Urinary bladder (tissue), 3 donors: ENCODE measurements at regions not wholly inside any gene's neighbourhood (a gene's known extent, or its start where the extent isn't known, plus 50 kb on each side); places are given as distances from the start of the nearest gene placed in this dataset.

Experiments
- DNase-seq: peaks from one replicate; pipeline ENCODE4 v3.0.0-alpha.2; 2015; ENCODE audit errors: extremely low spot score
- H3K27ac ChIP-seq: one replicate; pipeline ENCODE4 v1.5.1; 2013; ENCODE audit warnings: low read depth, mild to moderate bottlenecking, moderate library complexity
- H3K36me3 ChIP-seq: one replicate; pipeline ENCODE4 v1.6.1; 2013; ENCODE audit warnings: mild to moderate bottlenecking, moderate library complexity; ENCODE audit not compliant: insufficient read depth
- H3K4me1 ChIP-seq: one replicate; pipeline ENCODE4 v1.6.1; 2013; ENCODE audit warnings: mild to moderate bottlenecking, moderate library complexity; ENCODE audit not compliant: insufficient read depth
- H3K4me3 ChIP-seq: one replicate; pipeline ENCODE4 v1.5.1; 2013; ENCODE audit warnings: low read depth, low read length
- WGBS: extraction: QIAGEN DNeasy Blood & Tissue Kit; methylation state at CpG from one replicate; pipeline ENCODE4 v1.1.7; 2013; 5-methylcytosine and 5-hydroxymethylcytosine counted together
- donor health status: healthy with polysubstance abuse.
- donor health status: healthy.

GRCh38 chr1:214900590-214900989, 181.9 kb upstream of the KCNK2 start:
- 83% methylated on average over 4 of the region's 4 CpGs for WGBS
- no peak overlapping the region for H3K4me3 ChIP-seq
- H3K4me1 ChIP-seq = no peaks in the 10 kb centered on the region
- H3K36me3 ChIP-seq = no peaks in the 10 kb centered on the region
- no peak for DNase-seq
- H3K27ac ChIP-seq = no peak overlapping the region

GRCh38 chr1:214901718-214902117, 180.8 kb upstream of the KCNK2 start:
- Histone ChIP-seq H3K36me3 (no peaks in the 10 kb centered on the region), H3K27ac (no peak overlapping the region), H3K4me3 (no peak overlapping the region), H3K4me1 (no peaks in the 10 kb centered on the region)
- no peak for DNase-seq
- WGBS = 72% methylated on average over 2 of the region's 2 CpGs

DNA sequence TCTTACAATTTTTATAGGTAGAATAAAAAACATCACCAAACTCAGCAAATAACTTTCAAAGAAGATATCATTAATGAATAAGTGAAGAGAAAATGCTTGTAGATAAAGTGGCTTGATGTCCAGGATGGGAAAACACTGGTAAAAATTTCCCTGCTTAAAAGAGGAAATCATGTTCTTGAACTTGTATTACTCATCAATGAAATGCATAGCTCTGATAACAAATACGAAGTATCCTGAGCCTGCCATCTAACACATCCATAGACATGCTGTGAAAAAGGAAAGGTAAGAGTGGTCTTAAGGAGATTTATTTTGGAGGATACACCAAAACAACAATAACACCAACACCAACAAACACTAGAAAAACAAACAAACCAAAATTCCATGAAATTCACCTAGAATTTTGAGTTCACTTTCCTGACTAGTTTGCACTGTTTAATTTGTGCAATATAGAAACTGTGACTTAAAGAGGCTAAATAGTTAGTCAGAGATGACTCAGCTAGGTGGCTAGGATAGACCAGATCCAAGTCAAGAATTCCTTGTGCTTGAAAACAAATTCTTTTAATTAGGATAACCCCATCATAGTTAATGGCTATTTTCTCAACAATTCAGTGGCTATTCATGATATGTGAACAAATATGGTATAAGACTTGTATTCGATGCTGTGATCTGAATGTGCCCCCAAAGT, 179.8 kb upstream of the KCNK2 start:
- Histone ChIP-seq H3K4me1 (no peaks in the 10 kb centered on the region), H3K4me3 (no peak overlapping the region), H3K36me3 (no peaks in the 10 kb centered on the region), H3K27ac (no peak overlapping the region)
- DNase-seq = no peak
- 86% methylated on average over 2 of the region's 2 CpGs for WGBS

- no peak overlapping the region for H3K4me3 ChIP-seq
- WGBS = 81% methylated on average over 8 of the region's 8 CpGs
- H3K36me3 ChIP-seq = no peaks in the 10 kb centered on the region
- DNase-seq = no peak
- H3K27ac ChIP-seq = no peak overlapping the region
- no peaks in the 10 kb centered on the region for H3K4me1 ChIP-seq
These were observed 170.4 kb upstream of the KCNK2 start for GRCh38 chr1:214912127-214912526.

DNA sequence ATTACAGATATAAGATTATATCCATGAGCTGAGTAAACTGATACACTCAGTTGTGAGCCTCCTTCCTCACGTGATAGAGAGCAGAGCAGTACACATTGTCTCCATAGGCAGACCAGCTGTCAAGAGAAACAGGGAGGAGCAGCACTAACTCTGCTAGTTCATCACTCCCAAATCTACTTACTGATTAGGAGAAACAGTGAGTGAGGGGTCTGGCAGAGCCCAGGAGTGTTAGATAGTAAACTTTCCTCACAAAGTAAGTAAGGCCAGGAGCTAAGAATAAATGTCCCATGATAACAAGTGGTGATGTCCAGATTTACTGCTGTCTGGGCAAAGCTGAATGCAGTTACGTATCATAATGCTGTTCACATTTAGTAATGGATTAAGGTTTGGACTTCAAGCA, 168.6 kb upstream of the KCNK2 start:
- H3K36me3 ChIP-seq = no peaks in the 10 kb centered on the region
- no peak overlapping the region for H3K27ac ChIP-seq
- WGBS = 45% methylated on average over 2 of the region's 2 CpGs
- no peak for DNase-seq
- H3K4me3 ChIP-seq = no peak overlapping the region
- peaks cover 1% of the 10 kb centered on the region for H3K4me1 ChIP-seq

DNA sequence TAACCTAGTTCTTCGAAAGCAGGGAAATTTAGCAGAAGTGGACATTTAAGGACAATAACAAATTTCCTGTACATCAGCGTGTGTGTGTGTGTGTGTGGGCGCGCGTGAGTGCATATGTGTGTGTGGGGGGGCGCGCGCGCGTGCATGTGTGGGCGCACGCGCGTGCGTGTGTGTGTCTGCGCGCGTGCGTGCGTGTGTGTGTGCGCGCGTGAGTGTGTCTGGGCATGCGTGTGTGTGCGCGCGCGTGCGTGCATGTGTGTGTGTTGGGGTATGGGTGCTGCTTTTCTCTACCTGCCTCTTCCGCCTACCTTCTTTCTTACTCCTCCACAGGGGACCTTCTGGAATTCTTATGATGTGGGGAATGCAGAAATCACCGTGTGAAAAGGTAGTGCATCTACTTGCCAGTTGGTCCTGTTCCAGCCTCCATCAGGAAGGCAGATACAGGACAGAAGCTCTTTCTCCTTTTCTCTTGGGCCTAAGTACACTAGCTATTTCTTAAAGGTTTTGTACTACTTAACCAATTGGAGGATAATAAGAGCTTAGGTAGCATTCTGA, 165.4 kb upstream of the KCNK2 start:
- no peaks in the 10 kb centered on the region for H3K36me3 ChIP-seq
- DNase-seq = no peak
- no peak overlapping the region for H3K27ac ChIP-seq
- no peak overlapping the region for H3K4me3 ChIP-seq
- 86% methylated on average over 31 of the region's 31 CpGs for WGBS
- H3K4me1 ChIP-seq = peaks cover 1% of the 10 kb centered on the region

DNA sequence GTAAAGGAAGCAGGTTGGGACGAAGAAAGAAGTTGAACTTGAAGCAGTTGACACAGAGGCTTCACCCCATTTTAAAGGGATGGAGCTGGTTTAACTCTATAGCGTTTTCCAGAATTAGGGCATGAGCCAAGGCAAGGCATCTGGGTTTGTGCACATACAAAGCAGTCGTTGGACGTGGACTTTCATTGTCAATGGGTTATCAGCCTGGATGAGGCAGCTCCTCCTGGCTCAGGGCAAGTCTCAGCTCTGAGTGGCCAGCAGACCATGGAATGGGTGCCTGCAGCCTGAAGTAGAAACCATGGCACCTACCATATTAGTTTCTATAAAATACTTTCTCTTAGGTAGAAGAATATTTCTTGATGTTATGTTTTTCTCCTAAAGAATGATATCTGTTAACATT, 163.8 kb upstream of the KCNK2 start:
- DNase-seq = no peak
- Histone ChIP-seq H3K27ac (no peak overlapping the region), H3K4me3 (no peak overlapping the region), H3K36me3 (no peaks in the 10 kb centered on the region), H3K4me1 (peaks cover 1% of the 10 kb centered on the region)
- 73% methylated on average over 4 of the region's 4 CpGs for WGBS

- WGBS = 74% methylated on average over 2 of the region's 2 CpGs
- peaks cover 1% of the 10 kb centered on the region for H3K4me1 ChIP-seq
These were observed 162.2 kb upstream of the KCNK2 start for GRCh38 chr1:214920337-214920736.

GRCh38 chr1:214923278-214923915, 159.1 kb upstream of the KCNK2 start:
- H3K4me3 ChIP-seq = no peak overlapping the region
- no peaks in the 10 kb centered on the region for H3K36me3 ChIP-seq
- H3K27ac ChIP-seq = no peak overlapping the region
- no peaks in the 10 kb centered on the region for H3K4me1 ChIP-seq
- DNase-seq = no peak

More at GRCh38 chr1:214920337-214920736, 162.2 kb upstream of the KCNK2 start:
- no peak overlapping the region for H3K27ac ChIP-seq
- H3K36me3 ChIP-seq = no peaks in the 10 kb centered on the region
- DNase-seq = no peak
- H3K4me3 ChIP-seq = no peak overlapping the region

GRCh38 chr1:214927796-214928195, 154.7 kb upstream of the KCNK2 start:
- no peak overlapping the region for H3K4me3 ChIP-seq
- 41% methylated on average over 1 of the region's 1 CpG for WGBS
- no peak overlapping the region for H3K27ac ChIP-seq
- H3K4me1 ChIP-seq = no peaks in the 10 kb centered on the region
- H3K36me3 ChIP-seq = no peaks in the 10 kb centered on the region
- DNase-seq = no peak

GRCh38 chr1:214928574-214928973, 154.0 kb upstream of the KCNK2 start:
- 70% methylated on average over 2 of the region's 2 CpGs for WGBS
- H3K36me3 ChIP-seq = no peaks in the 10 kb centered on the region
- no peak for DNase-seq

GRCh38 chr1:214933375-214933774, 149.2 kb upstream of the KCNK2 start:
- H3K4me3 ChIP-seq = no peak overlapping the region
- H3K4me1 ChIP-seq = no peaks in the 10 kb centered on the region
- no peak for DNase-seq
- H3K36me3 ChIP-seq = no peaks in the 10 kb centered on the region
- H3K27ac ChIP-seq = no peak overlapping the region
- 97% methylated on average over 4 of the region's 4 CpGs for WGBS

More at GRCh38 chr1:214928574-214928973, 154.0 kb upstream of the KCNK2 start:
- H3K4me1 ChIP-seq = no peaks in the 10 kb centered on the region
- H3K4me3 ChIP-seq = no peak overlapping the region
- no peak overlapping the region for H3K27ac ChIP-seq

DNA sequence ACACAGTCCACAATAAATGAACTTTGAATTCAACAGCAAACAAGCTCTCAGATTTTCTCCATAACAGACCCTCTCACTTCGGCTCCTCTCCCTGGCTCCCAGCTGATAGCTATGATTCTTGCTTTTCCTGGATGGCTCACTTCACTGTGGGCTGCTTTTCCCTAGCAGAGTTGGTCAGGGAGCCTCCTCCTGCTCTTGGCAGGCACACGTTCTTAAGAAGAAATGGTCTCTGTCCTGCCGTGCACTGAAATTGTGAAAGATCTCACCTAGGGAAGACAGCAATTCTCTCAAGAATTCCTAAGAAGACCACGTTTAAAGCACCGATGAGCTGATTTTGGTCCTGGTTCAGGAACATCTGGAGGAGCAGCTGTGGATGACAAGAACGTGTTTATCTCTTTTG, 148.5 kb upstream of the KCNK2 start:
- Histone ChIP-seq H3K27ac (no peak overlapping the region), H3K4me3 (no peak overlapping the region), H3K36me3 (no peaks in the 10 kb centered on the region), H3K4me1 (no peaks in the 10 kb centered on the region)
- DNase-seq = no peak
- WGBS = 53% methylated on average over 6 of the region's 6 CpGs

- 19% methylated on average over 1 of the region's 1 CpG for WGBS
- no peak for DNase-seq
- H3K36me3 ChIP-seq = no peaks in the 10 kb centered on the region
These were observed 147.3 kb upstream of the KCNK2 start for GRCh38 chr1:214935258-214935657.

More at GRCh38 chr1:214935258-214935657, 147.3 kb upstream of the KCNK2 start:
- Histone ChIP-seq H3K4me3 (no peak overlapping the region), H3K4me1 (no peaks in the 10 kb centered on the region), H3K27ac (no peak overlapping the region)
